ENCODE measurements at regions not wholly inside any gene's neighbourhood (a gene's known extent, or its start where the extent isn't known, plus 50 kb on each side); places are given as distances from the start of the nearest gene placed in this dataset.

GRCh38 chr6:76397966-76398365, 325.5 kb upstream of the IMPG1 start:
- TF ChIP-seq FOXM1 (IDR thresholded peaks at IDR 0.05; ENCODE audit: borderline replicate concordance) (no peak), ZNF384 (IDR thresholded peaks at IDR 0.05) (no peak), SP1 (IDR thresholded peaks at IDR 0.05) (no peak), CTBP1 (IDR thresholded peaks at IDR 0.05; ENCODE audit: borderline replicate concordance) (no peak), BHLHE40 (IDR thresholded peaks at IDR 0.05; ENCODE audit: borderline replicate concordance) (no peak), ELF4 (IDR thresholded peaks at IDR 0.05) (no peak), HDGF (IDR thresholded peaks at IDR 0.05; ENCODE audit: borderline replicate concordance) (no peak), ARNT (IDR thresholded peaks at IDR 0.05) (no peak), TARDBP (IDR thresholded peaks at IDR 0.05) (no peak)

Data from HEK293T (cell line).